ENCODE measurements at regions not wholly inside any gene's neighbourhood (a gene's known extent, or its start where the extent isn't known, plus 50 kb on each side); places are given as distances from the start of the nearest gene placed in this dataset.

GRCh38 chr14:82309199-82309598, 775.5 kb upstream of the SEL1L start:
- H4K20me1 ChIP-seq (ENCODE audit: insufficient read depth), result no peaks in the 10 kb centered on the region
- in situ Hi-C loops (cut with MboI), result no loop called here
- H3K9me2 ChIP-seq (ENCODE audit: insufficient read depth), result no peaks in the 10 kb centered on the region
- no peak for DNase-seq
- H3K79me2 ChIP-seq (ENCODE audit: insufficient read depth), result no peaks in the 10 kb centered on the region
- no peak overlapping the region for H3K27ac ChIP-seq
- WGBS, 2 experiments (ENCODE audit: low coverage in 1 of 2, low lambda C conversion rate in 2 of 2, missing lambda C conversion rate in 2 of 2), result 9 to 24% methylated on average over 2 of the region's 2 CpGs
- no peak overlapping the region for H3K4me3 ChIP-seq
- no peak overlapping the region for H3K4me2 ChIP-seq (ENCODE audit: unreplicated experiment)
- H3K4me1 ChIP-seq (ENCODE audit: insufficient read depth), result no peaks in the 10 kb centered on the region
- H3K27me3 ChIP-seq (replicated peaks; ENCODE audit: insufficient read depth), result no peaks in the 10 kb centered on the region
- no peaks in the 10 kb centered on the region for H3K9me3 ChIP-seq (ENCODE audit: low read depth)
- no peak overlapping the region for H2AFZ ChIP-seq
- no peaks in the 10 kb centered on the region for H3K36me3 ChIP-seq (ENCODE audit: low read depth)
- H3K9ac ChIP-seq, result no peak overlapping the region
- no peaks in the 10 kb centered on the region for H3F3A ChIP-seq (ENCODE audit: insufficient read depth)
- TF ChIP-seq EZH2 (IDR thresholded peaks at IDR 0.05; ENCODE audit: insufficient read depth, poor library complexity, severe bottlenecking) (no peak), EZH2phosphoT487 (IDR thresholded peaks at IDR 0.05; ENCODE audit: insufficient read depth, low read depth) (no peak)

GRCh38 chr14:82313889-82314288, 780.2 kb upstream of the SEL1L start:
- Histone ChIP-seq H3K4me1 (ENCODE audit: insufficient read depth) (no peaks in the 10 kb centered on the region), H2AFZ (no peak overlapping the region), H3K9ac (no peak overlapping the region), H3K79me2 (ENCODE audit: insufficient read depth) (no peaks in the 10 kb centered on the region), H3K9me2 (ENCODE audit: insufficient read depth) (no peaks in the 10 kb centered on the region), H3K27me3 (replicated peaks; ENCODE audit: insufficient read depth) (no peaks in the 10 kb centered on the region), H3K36me3 (ENCODE audit: low read depth) (no peaks in the 10 kb centered on the region), H3K4me2 (ENCODE audit: unreplicated experiment) (no peak overlapping the region), H3K4me3 (no peak overlapping the region), H3K27ac (no peak overlapping the region), H3K9me3 (ENCODE audit: low read depth) (no peaks in the 10 kb centered on the region), H3F3A (ENCODE audit: insufficient read depth) (no peaks in the 10 kb centered on the region), H4K20me1 (ENCODE audit: insufficient read depth) (no peaks in the 10 kb centered on the region)
- TF ChIP-seq EZH2 (IDR thresholded peaks at IDR 0.05; ENCODE audit: insufficient read depth, poor library complexity, severe bottlenecking) (no peak), EZH2phosphoT487 (IDR thresholded peaks at IDR 0.05; ENCODE audit: insufficient read depth, low read depth) (no peak)
- in situ Hi-C loops (cut with MboI), result no loop called here
- no peak for DNase-seq
- 0% methylated on average over 1 of the region's 1 CpG for WGBS, 2 experiments (ENCODE audit: low coverage in 1 of 2, low lambda C conversion rate in 2 of 2, missing lambda C conversion rate in 2 of 2)

- DNase-seq, result no peak
- Histone ChIP-seq H3K36me3 (ENCODE audit: low read depth) (no peaks in the 10 kb centered on the region), H3K4me2 (ENCODE audit: unreplicated experiment) (no peak overlapping the region), H2AFZ (no peak overlapping the region), H3K9ac (no peak overlapping the region), H3K27ac (no peak overlapping the region), H3F3A (ENCODE audit: insufficient read depth) (no peaks in the 10 kb centered on the region), H3K79me2 (ENCODE audit: insufficient read depth) (no peaks in the 10 kb centered on the region), H3K4me3 (no peak overlapping the region), H4K20me1 (ENCODE audit: insufficient read depth) (no peaks in the 10 kb centered on the region), H3K9me2 (ENCODE audit: insufficient read depth) (no peaks in the 10 kb centered on the region), H3K27me3 (replicated peaks; ENCODE audit: insufficient read depth) (no peaks in the 10 kb centered on the region), H3K4me1 (ENCODE audit: insufficient read depth) (no peaks in the 10 kb centered on the region), H3K9me3 (ENCODE audit: low read depth) (peaks cover 7% of the 10 kb centered on the region)
- TF ChIP-seq EZH2 (IDR thresholded peaks at IDR 0.05; ENCODE audit: insufficient read depth, poor library complexity, severe bottlenecking), result no peak
- TF ChIP-seq EZH2phosphoT487 (IDR thresholded peaks at IDR 0.05; ENCODE audit: insufficient read depth, low read depth), result no peak
- in situ Hi-C loops (cut with MboI), result no loop called here
- 26 to 34% methylated on average over 4 of the region's 4 CpGs for WGBS, 2 experiments (ENCODE audit: low coverage in 1 of 2, low lambda C conversion rate in 2 of 2, missing lambda C conversion rate in 2 of 2)
Measured at GRCh38 chr14:82328442-82328841, 794.8 kb upstream of the SEL1L start.

- H3K9me2 ChIP-seq (ENCODE audit: insufficient read depth), result no peaks in the 10 kb centered on the region
- H3K79me2 ChIP-seq (ENCODE audit: insufficient read depth), result no peaks in the 10 kb centered on the region
- H2AFZ ChIP-seq, result no peak overlapping the region
- no peak overlapping the region for H3K27ac ChIP-seq
- no peak overlapping the region for H3K4me2 ChIP-seq (ENCODE audit: unreplicated experiment)
- TF ChIP-seq EZH2 (IDR thresholded peaks at IDR 0.05; ENCODE audit: insufficient read depth, poor library complexity, severe bottlenecking), result no peak
- TF ChIP-seq EZH2phosphoT487 (IDR thresholded peaks at IDR 0.05; ENCODE audit: insufficient read depth, low read depth), result no peak
- H3K4me3 ChIP-seq, result no peak overlapping the region
- 4 to 19% methylated on average over 2 of the region's 2 CpGs for WGBS, 2 experiments (ENCODE audit: low coverage in 1 of 2, low lambda C conversion rate in 2 of 2, missing lambda C conversion rate in 2 of 2)
- H3K9me3 ChIP-seq (ENCODE audit: low read depth), result no peaks in the 10 kb centered on the region
- H3K27me3 ChIP-seq (replicated peaks; ENCODE audit: insufficient read depth), result no peaks in the 10 kb centered on the region
- in situ Hi-C loops (cut with MboI), result no loop called here
- no peaks in the 10 kb centered on the region for H4K20me1 ChIP-seq (ENCODE audit: insufficient read depth)
- H3K9ac ChIP-seq, result no peak overlapping the region
- no peaks in the 10 kb centered on the region for H3F3A ChIP-seq (ENCODE audit: insufficient read depth)
- no peaks in the 10 kb centered on the region for H3K36me3 ChIP-seq (ENCODE audit: low read depth)
- H3K4me1 ChIP-seq (ENCODE audit: insufficient read depth), result no peaks in the 10 kb centered on the region
- DNase-seq, result no peak
Measured at GRCh38 chr14:82341261-82341810, 807.7 kb upstream of the SEL1L start.

- H3F3A ChIP-seq (ENCODE audit: insufficient read depth), result no peaks in the 10 kb centered on the region
- no peak for TF ChIP-seq EZH2 (IDR thresholded peaks at IDR 0.05; ENCODE audit: insufficient read depth, poor library complexity, severe bottlenecking)
- TF ChIP-seq EZH2phosphoT487 (IDR thresholded peaks at IDR 0.05; ENCODE audit: insufficient read depth, low read depth), result no peak
- no peaks in the 10 kb centered on the region for H3K36me3 ChIP-seq (ENCODE audit: low read depth)
- H3K4me3 ChIP-seq, result no peak overlapping the region
- no peaks in the 10 kb centered on the region for H4K20me1 ChIP-seq (ENCODE audit: insufficient read depth)
- no peaks in the 10 kb centered on the region for H3K9me3 ChIP-seq (ENCODE audit: low read depth)
- H3K9ac ChIP-seq, result no peak overlapping the region
- no peaks in the 10 kb centered on the region for H3K9me2 ChIP-seq (ENCODE audit: insufficient read depth)
- H3K27ac ChIP-seq, result no peak overlapping the region
- no peaks in the 10 kb centered on the region for H3K4me1 ChIP-seq (ENCODE audit: insufficient read depth)
- H3K4me2 ChIP-seq (ENCODE audit: unreplicated experiment), result no peak overlapping the region
- DNase-seq, result no peak
- in situ Hi-C loops (cut with MboI), result no loop called here
- H3K27me3 ChIP-seq (replicated peaks; ENCODE audit: insufficient read depth), result no peaks in the 10 kb centered on the region
- no peak overlapping the region for H2AFZ ChIP-seq
- H3K79me2 ChIP-seq (ENCODE audit: insufficient read depth), result no peaks in the 10 kb centered on the region
Measured at GRCh38 chr14:82342596-82342995, 808.9 kb upstream of the SEL1L start.
